GM19023 (cell line): ENCODE measurements at regions not wholly inside any gene's neighbourhood (a gene's known extent, or its start where the extent isn't known, plus 50 kb on each side); places are given as distances from the start of the nearest gene placed in this dataset.
"Not testable (repeated sequence)": the region's sequence is repeated elsewhere in the genome, so short reads cannot be mapped to it uniquely, and the experiment has no call there.

Experiments used
- ATAC-seq: cut with Tn5 transposase; IDR thresholded peaks from one replicate; pipeline ENCODE4 v1.9.1; 2021; ENCODE audit warnings: mild to moderate bottlenecking, moderate library complexity; ENCODE audit not compliant: unreplicated experiment

GRCh38 chr13:111658145-111659100 lies 338.0 kb downstream of the TEX29 start:
- no peak for ATAC-seq

GRCh38 chr13:111659219-111659775 lies 338.9 kb downstream of the TEX29 start:
- ATAC-seq, result no peak

- no peak for ATAC-seq
Observed at GRCh38 chr13:111659842-111660241, 339.4 kb downstream of the TEX29 start.

GRCh38 chr13:111661052-111661451 lies 340.6 kb downstream of the TEX29 start:
- no peak for ATAC-seq

GRCh38 chr13:111661776-111662175 lies 341.3 kb downstream of the TEX29 start:
- no peak for ATAC-seq

GRCh38 chr13:111662451-111662850 lies 342.0 kb downstream of the TEX29 start:
- ATAC-seq, result no peak

- no peak for ATAC-seq
Observed at GRCh38 chr13:111662895-111663294, 342.5 kb downstream of the TEX29 start.

- ATAC-seq, result no peak
Observed at GRCh38 chr13:111663505-111663904, 343.1 kb downstream of the TEX29 start.

- no peak for ATAC-seq
Observed at GRCh38 chr13:111663953-111664421, 343.5 kb downstream of the TEX29 start.

- ATAC-seq, result no peak
Observed at GRCh38 chr13:111664696-111665095, 344.3 kb downstream of the TEX29 start.

- no peak for ATAC-seq
Observed at GRCh38 chr13:111665691-111666095, 345.3 kb downstream of the TEX29 start.

- ATAC-seq, result no peak
Observed at GRCh38 chr13:111666164-111666776, 345.8 kb downstream of the TEX29 start.

- ATAC-seq, result no peak
Observed at GRCh38 chr13:111667757-111668156, 347.3 kb downstream of the TEX29 start.

GRCh38 chr13:111668451-111668850 lies 348.0 kb downstream of the TEX29 start:
- ATAC-seq, result no peak

GRCh38 chr13:111672198-111672597 lies 351.8 kb downstream of the TEX29 start:
- not testable (repeated sequence) for ATAC-seq

- ATAC-seq, result not testable (repeated sequence)
Observed at GRCh38 chr13:111678120-111678882, 357.9 kb downstream of the TEX29 start.

GRCh38 chr13:111679645-111680044 lies 359.2 kb downstream of the TEX29 start:
- ATAC-seq, result not testable (repeated sequence)

- ATAC-seq, result not testable (repeated sequence)
Observed at GRCh38 chr13:111680100-111680499, 359.7 kb downstream of the TEX29 start.

GRCh38 chr13:111692028-111692427 lies 371.6 kb downstream of the TEX29 start:
- ATAC-seq, result not testable (repeated sequence)

- ATAC-seq, result not testable (repeated sequence)
Observed at GRCh38 chr13:111696121-111696520, 370.8 kb upstream of the SOX1 start.

- ATAC-seq, result not testable (repeated sequence)
Observed at GRCh38 chr13:111702059-111702458, 364.9 kb upstream of the SOX1 start.
